Suppressor macrophage treated with lipopolysaccharide for 4 hours (primary cell): ENCODE measurements at regions not wholly inside any gene's neighbourhood (a gene's known extent, or its start where the extent isn't known, plus 50 kb on each side); places are given as distances from the start of the nearest gene placed in this dataset.

Experiments
- DNase-seq: peaks from one replicate; pipeline ENCODE4 v3.0.0-alpha.2; 2020

GRCh38 chr2:43051338-43051737 is 175.1 kb downstream of the ZFP36L2 start:
- no peak for DNase-seq

GRCh38 chr2:43050866-43051265 is 175.5 kb downstream of the ZFP36L2 start:
- no peak for DNase-seq

GRCh38 chr2:43049836-43050801 is 176.3 kb downstream of the ZFP36L2 start:
- no peak for DNase-seq

- no peak for DNase-seq
These were observed 179.1 kb downstream of the ZFP36L2 start for GRCh38 chr2:43047187-43047780.

- no peak for DNase-seq
These were observed 180.5 kb downstream of the ZFP36L2 start for GRCh38 chr2:43045866-43046265.

- DNase-seq: no peak
These were observed 182.2 kb downstream of the ZFP36L2 start for GRCh38 chr2:43044093-43044681.

- DNase-seq: no peak
These were observed 182.9 kb downstream of the ZFP36L2 start for GRCh38 chr2:43043553-43043870.

- no peak for DNase-seq
These were observed 184.6 kb downstream of the ZFP36L2 start for GRCh38 chr2:43041661-43042360.

GRCh38 chr2:43041173-43041591 is 185.2 kb downstream of the ZFP36L2 start:
- no peak for DNase-seq

GRCh38 chr2:43040084-43040854 is 186.1 kb downstream of the ZFP36L2 start:
- DNase-seq: peak; percentile 43

- DNase-seq: no peak
These were observed 186.9 kb downstream of the ZFP36L2 start for GRCh38 chr2:43039376-43040080.

GRCh38 chr2:43038696-43039094 is 187.7 kb downstream of the ZFP36L2 start:
- DNase-seq: no peak

- DNase-seq: no peak
These were observed 188.2 kb downstream of the ZFP36L2 start for GRCh38 chr2:43038034-43038695.

GRCh38 chr2:43035922-43036321 is 190.5 kb downstream of the ZFP36L2 start:
- no peak for DNase-seq

GRCh38 chr2:43034921-43035320 is 191.5 kb downstream of the ZFP36L2 start:
- DNase-seq: no peak

- no peak for DNase-seq
These were observed 192.2 kb downstream of the ZFP36L2 start for GRCh38 chr2:43034242-43034619.

- DNase-seq: no peak
These were observed 192.8 kb downstream of the ZFP36L2 start for GRCh38 chr2:43033466-43034241.

- no peak for DNase-seq
These were observed 193.5 kb downstream of the ZFP36L2 start for GRCh38 chr2:43033016-43033270.

GRCh38 chr2:43032213-43033015 is 194.0 kb downstream of the ZFP36L2 start:
- DNase-seq: no peak
